IPS-15b (cell line): ENCODE measurements at regions not wholly inside any gene's neighbourhood (a gene's known extent, or its start where the extent isn't known, plus 50 kb on each side); places are given as distances from the start of the nearest gene placed in this dataset.
"Not testable (repeated sequence)": the region's sequence is repeated elsewhere in the genome, so short reads cannot be mapped to it uniquely, and the experiment has no call there.

ENCODE experiments used
- H3K27me3 ChIP-seq: one replicate; pipeline ENCODE4 v1.6.1; 2013; ENCODE audit warnings: low read length; ENCODE audit not compliant: control insufficient read depth, insufficient read depth
- H3K36me3 ChIP-seq: one replicate; pipeline ENCODE4 v1.6.1; 2013; ENCODE audit warnings: low read length; ENCODE audit not compliant: control insufficient read depth, insufficient read depth
- H3K4me1 ChIP-seq: one replicate; pipeline ENCODE4 v1.6.1; 2013; ENCODE audit warnings: mild to moderate bottlenecking, low read length; ENCODE audit not compliant: control insufficient read depth, insufficient read depth
- H3K4me3 ChIP-seq: one replicate; pipeline ENCODE4 v1.5.1; 2013; ENCODE audit warnings: low read depth, low read length
- H3K9ac ChIP-seq: one replicate; pipeline ENCODE4 v1.6.1; 2013; ENCODE audit warnings: low read depth, mild to moderate bottlenecking, low read length
- H3K9me3 ChIP-seq: one replicate; pipeline ENCODE4 v1.6.1; 2013; ENCODE audit warnings: mild to moderate bottlenecking, low read length; ENCODE audit not compliant: control insufficient read depth, insufficient read depth

DNA sequence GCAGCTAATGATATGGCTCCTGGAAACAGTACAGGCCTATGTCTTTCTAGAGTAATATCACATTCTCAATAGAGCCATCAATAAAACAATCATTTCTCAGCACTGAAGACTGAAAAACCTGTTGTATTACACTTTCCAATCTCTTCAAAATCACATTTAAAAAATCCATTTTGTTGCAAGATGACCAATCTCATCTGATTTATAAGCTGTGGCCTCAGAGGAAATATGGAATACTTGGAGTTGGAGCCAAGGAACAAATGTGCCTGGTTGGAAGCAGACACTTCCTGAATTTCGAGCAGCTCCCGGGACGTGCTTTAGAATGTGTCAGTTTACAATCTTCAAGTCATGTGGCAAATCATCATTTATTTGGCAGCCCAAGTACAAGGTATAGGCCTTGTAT lies 114.5 kb downstream of the ADCYAP1 start:
- H3K4me3 ChIP-seq: no peak overlapping the region
- H3K27me3 ChIP-seq: peaks cover 9% of the 10 kb centered on the region
- no peak overlapping the region for H3K9ac ChIP-seq
- H3K9me3 ChIP-seq: no peaks in the 10 kb centered on the region
- H3K4me1 ChIP-seq: peaks cover 19% of the 10 kb centered on the region
- no peaks in the 10 kb centered on the region for H3K36me3 ChIP-seq

- H3K27me3 ChIP-seq: peaks cover 9% of the 10 kb centered on the region
- no peak overlapping the region for H3K4me3 ChIP-seq
- no peaks in the 10 kb centered on the region for H3K36me3 ChIP-seq
- no peaks in the 10 kb centered on the region for H3K9me3 ChIP-seq
- H3K9ac ChIP-seq: no peak overlapping the region
- H3K4me1 ChIP-seq: peaks cover 10% of the 10 kb centered on the region
Measured at GRCh38 chr18:1020731-1021344, 116.2 kb downstream of the ADCYAP1 start.

- H3K4me3 ChIP-seq: no peak overlapping the region
- H3K9me3 ChIP-seq: no peaks in the 10 kb centered on the region
- no peaks in the 10 kb centered on the region for H3K27me3 ChIP-seq
- no peak overlapping the region for H3K9ac ChIP-seq
- H3K4me1 ChIP-seq: no peaks in the 10 kb centered on the region
- no peaks in the 10 kb centered on the region for H3K36me3 ChIP-seq
Measured at GRCh38 chr18:1026930-1027329, 122.3 kb downstream of the ADCYAP1 start.

DNA sequence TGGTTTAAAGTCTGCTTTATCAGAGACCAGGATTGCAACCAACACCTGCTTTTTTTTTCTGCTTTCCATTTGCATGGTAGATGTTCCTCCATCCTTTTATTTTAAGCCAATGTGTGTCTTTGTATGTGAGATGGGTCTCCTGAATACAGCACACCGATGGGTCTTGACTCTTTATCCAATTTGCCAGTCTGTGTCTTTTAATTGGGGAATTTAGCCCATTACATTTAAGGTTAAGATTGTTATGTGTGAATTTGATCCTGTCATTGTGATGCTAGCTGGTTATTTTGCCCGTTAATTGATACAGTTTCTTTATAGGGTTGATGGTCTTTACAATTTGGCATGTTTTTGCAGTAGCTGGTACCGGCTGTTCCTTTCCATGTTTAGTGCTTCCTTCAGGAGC lies 128.4 kb downstream of the ADCYAP1 start:
- H3K9ac ChIP-seq: not testable (repeated sequence)

GRCh38 chr18:1034971-1035370 lies 130.3 kb downstream of the ADCYAP1 start:
- Histone ChIP-seq H3K4me3 (no peak overlapping the region), H3K4me1 (peaks cover 3% of the 10 kb centered on the region), H3K9ac (no peak overlapping the region), H3K36me3 (no peaks in the 10 kb centered on the region), H3K27me3 (no peaks in the 10 kb centered on the region), H3K9me3 (no peaks in the 10 kb centered on the region)

More for the DNA sequence above, 128.4 kb downstream of the ADCYAP1 start:
- not testable (repeated sequence) for H3K9me3 ChIP-seq, H3K27me3 ChIP-seq, H3K36me3 ChIP-seq, H3K4me3 ChIP-seq, H3K4me1 ChIP-seq

DNA sequence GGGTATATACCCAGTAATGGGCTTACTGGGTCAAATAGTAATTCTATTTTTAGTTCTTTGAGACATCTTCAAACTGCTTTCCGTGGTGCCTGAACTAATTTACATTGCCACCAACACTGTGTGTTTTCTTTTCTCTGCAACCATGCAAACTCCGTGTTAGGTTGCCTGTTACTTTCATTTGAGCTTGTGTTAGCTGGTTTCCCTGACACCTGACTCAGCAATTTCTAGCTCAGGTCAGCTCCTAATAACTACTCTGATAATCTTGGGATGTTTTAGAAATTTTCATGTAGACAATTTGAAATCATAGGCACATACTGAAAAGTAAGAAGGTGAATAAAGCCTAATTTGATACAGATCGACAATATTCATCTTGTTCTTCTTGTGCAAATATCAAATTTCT lies 132.3 kb downstream of the ADCYAP1 start:
- no peaks in the 10 kb centered on the region for H3K27me3 ChIP-seq
- H3K9me3 ChIP-seq: no peaks in the 10 kb centered on the region

GRCh38 chr18:1037776-1038175 lies 133.1 kb downstream of the ADCYAP1 start:
- Histone ChIP-seq H3K27me3 (no peaks in the 10 kb centered on the region), H3K4me1 (peaks cover 3% of the 10 kb centered on the region), H3K4me3 (no peak overlapping the region), H3K36me3 (no peaks in the 10 kb centered on the region), H3K9me3 (no peaks in the 10 kb centered on the region), H3K9ac (no peak overlapping the region)

More for the DNA sequence above, 132.3 kb downstream of the ADCYAP1 start:
- Histone ChIP-seq H3K4me3 (no peak overlapping the region), H3K4me1 (peaks cover 3% of the 10 kb centered on the region), H3K9ac (no peak overlapping the region), H3K36me3 (no peaks in the 10 kb centered on the region)

- no peak overlapping the region for H3K9ac ChIP-seq
- peaks cover 4% of the 10 kb centered on the region for H3K9me3 ChIP-seq
- no peaks in the 10 kb centered on the region for H3K36me3 ChIP-seq
- peaks cover 3% of the 10 kb centered on the region for H3K4me1 ChIP-seq
- H3K27me3 ChIP-seq: no peaks in the 10 kb centered on the region
- H3K4me3 ChIP-seq: no peak overlapping the region
Measured at GRCh38 chr18:1039421-1039820, 134.8 kb downstream of the ADCYAP1 start.

DNA sequence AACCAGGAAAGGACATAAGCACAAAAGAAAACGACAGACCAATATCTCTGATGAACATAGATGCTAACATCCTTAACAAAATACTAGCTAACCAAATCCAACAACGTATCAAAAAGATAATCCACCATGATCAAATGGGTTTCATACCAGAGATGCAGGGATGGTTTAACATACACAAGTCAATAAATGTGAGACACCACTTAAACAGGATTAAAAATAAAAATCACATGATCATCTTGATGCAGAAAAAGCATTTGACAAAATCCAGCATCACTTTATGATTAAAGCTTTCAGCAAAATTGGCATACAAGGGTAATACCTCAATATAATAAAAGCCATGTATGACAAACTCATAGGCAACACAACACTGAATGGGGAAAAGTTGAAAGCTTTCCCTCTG lies 138.4 kb downstream of the ADCYAP1 start:
- not testable (repeated sequence) for H3K9ac ChIP-seq, H3K27me3 ChIP-seq, H3K4me1 ChIP-seq, H3K4me3 ChIP-seq, H3K9me3 ChIP-seq, H3K36me3 ChIP-seq

DNA sequence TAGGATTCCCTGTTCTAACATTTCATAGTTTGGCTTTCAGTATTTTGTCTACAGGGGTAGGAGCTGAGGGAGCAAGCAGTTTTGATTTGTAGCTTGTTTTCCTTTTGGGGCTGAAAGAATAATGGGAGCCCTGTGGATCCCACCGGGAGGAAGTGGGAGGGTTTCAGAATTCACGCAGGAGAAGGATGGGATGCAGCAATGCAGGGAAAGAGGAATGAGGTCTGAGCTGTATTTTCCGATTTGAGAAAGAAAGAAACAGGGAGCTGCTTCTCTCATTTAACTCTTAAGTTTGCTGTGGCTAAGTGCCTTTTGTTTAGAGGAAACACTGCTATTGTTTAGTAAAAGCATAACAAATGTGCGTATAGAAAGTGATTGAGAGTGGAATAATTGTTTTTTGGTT lies 141.0 kb downstream of the ADCYAP1 start:
- H3K36me3 ChIP-seq: no peaks in the 10 kb centered on the region
- H3K4me1 ChIP-seq: peaks cover 3% of the 10 kb centered on the region
- peaks cover 4% of the 10 kb centered on the region for H3K9me3 ChIP-seq
- no peaks in the 10 kb centered on the region for H3K27me3 ChIP-seq
- H3K9ac ChIP-seq: no peak overlapping the region
- H3K4me3 ChIP-seq: no peak overlapping the region

GRCh38 chr18:1047406-1047805 lies 142.7 kb downstream of the ADCYAP1 start:
- no peak overlapping the region for H3K9ac ChIP-seq
- no peak overlapping the region for H3K4me3 ChIP-seq
- H3K27me3 ChIP-seq: no peaks in the 10 kb centered on the region
- peaks cover 3% of the 10 kb centered on the region for H3K4me1 ChIP-seq
- no peaks in the 10 kb centered on the region for H3K36me3 ChIP-seq
- H3K9me3 ChIP-seq: peaks cover 4% of the 10 kb centered on the region

DNA sequence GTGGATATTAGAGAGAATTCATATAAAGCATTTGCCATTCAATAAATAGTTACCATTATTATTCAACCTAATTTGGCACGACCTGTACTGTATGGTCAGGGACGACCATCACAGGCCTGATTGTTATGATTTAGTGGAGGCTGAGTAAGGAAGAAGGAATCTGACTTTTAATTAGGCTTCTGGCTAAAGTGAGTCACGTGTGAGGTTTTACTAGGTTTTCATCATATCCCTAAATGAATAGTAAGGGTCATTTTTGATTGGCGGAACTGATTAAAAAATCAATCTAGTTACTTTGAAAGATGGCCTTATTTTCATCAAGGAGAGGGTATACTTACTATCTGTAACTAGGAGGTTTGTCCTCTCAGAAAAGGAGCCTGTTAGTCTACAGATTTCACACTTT lies 143.4 kb downstream of the ADCYAP1 start:
- Histone ChIP-seq H3K4me1 (peaks cover 3% of the 10 kb centered on the region), H3K36me3 (no peaks in the 10 kb centered on the region), H3K9me3 (peaks cover 4% of the 10 kb centered on the region), H3K4me3 (no peak overlapping the region), H3K27me3 (no peaks in the 10 kb centered on the region), H3K9ac (no peak overlapping the region)
